ENCODE measurements at regions not wholly inside any gene's neighbourhood (a gene's known extent, or its start where the extent isn't known, plus 50 kb on each side); places are given as distances from the start of the nearest gene placed in this dataset.

DNA sequence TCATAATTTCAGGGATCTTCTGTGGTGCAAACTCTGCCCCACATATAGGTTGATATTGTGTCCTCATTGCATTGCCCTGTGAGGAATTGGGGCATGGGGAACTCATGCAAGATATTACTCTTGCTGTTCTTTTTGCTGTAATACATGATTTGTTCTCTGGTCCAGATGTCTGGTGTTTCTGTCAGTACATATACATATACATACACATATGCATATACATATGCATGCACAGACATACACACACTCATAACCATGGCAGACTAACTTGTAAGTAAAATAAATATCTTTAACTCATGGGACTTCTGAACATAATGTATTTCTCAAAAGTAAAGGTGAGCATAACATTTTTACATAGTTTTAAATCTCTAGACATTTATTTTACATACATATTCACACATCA, 438.3 kb downstream of the CD109 start:
- TF ChIP-seq, protein P1, sequence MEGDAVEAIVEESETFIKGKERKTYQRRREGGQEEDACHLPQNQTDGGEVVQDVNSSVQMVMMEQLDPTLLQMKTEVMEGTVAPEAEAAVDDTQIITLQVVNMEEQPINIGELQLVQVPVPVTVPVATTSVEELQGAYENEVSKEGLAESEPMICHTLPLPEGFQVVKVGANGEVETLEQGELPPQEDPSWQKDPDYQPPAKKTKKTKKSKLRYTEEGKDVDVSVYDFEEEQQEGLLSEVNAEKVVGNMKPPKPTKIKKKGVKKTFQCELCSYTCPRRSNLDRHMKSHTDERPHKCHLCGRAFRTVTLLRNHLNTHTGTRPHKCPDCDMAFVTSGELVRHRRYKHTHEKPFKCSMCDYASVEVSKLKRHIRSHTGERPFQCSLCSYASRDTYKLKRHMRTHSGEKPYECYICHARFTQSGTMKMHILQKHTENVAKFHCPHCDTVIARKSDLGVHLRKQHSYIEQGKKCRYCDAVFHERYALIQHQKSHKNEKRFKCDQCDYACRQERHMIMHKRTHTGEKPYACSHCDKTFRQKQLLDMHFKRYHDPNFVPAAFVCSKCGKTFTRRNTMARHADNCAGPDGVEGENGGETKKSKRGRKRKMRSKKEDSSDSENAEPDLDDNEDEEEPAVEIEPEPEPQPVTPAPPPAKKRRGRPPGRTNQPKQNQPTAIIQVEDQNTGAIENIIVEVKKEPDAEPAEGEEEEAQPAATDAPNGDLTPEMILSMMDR (IDR thresholded peaks at IDR 0.05) = no peak
- no peak for TF ChIP-seq POLR2A (IDR thresholded peaks at IDR 0.05)
